H9 (cell line): ENCODE measurements at regions not wholly inside any gene's neighbourhood (a gene's known extent, or its start where the extent isn't known, plus 50 kb on each side); places are given as distances from the start of the nearest gene placed in this dataset.

Source experiments
- DNase-seq: peaks from one replicate; pipeline ENCODE4 v3.0.0-alpha.2; 2017
- H2AFZ ChIP-seq: one replicate; pipeline ENCODE4 v1.6.1; 2013; ENCODE audit warnings: mild to moderate bottlenecking, low read length, control low read depth, moderate library complexity
- H2AK5ac ChIP-seq: 2 replicates; pipeline ENCODE4 v1.6.1; 2013; ENCODE audit warnings: low read length, control low read depth, mixed read lengths; ENCODE audit not compliant: insufficient read length
- H2BK120ac ChIP-seq: one replicate; pipeline ENCODE4 v1.6.1; 2013; ENCODE audit warnings: low read depth, mild to moderate bottlenecking, low read length, control low read depth, inconsistent platforms; ENCODE audit not compliant: poor library complexity, severe bottlenecking
- H2BK12ac ChIP-seq: 2 replicates; pipeline ENCODE4 v1.6.1; 2013; ENCODE audit warnings: low read length, control low read depth, mixed read lengths, low read depth; ENCODE audit not compliant: insufficient read length
- H2BK15ac ChIP-seq: 2 replicates; pipeline ENCODE4 v1.6.1; 2013; ENCODE audit warnings: low read depth, low read length, control low read depth
- H2BK20ac ChIP-seq: one replicate; pipeline ENCODE4 v1.6.1; 2013; ENCODE audit warnings: low read depth, mild to moderate bottlenecking, low read length, control low read depth, inconsistent platforms; ENCODE audit not compliant: poor library complexity, severe bottlenecking
- H2BK5ac ChIP-seq: 2 replicates; pipeline ENCODE4 v1.6.1; 2013; ENCODE audit warnings: low read length, control low read depth, mixed read lengths; ENCODE audit not compliant: insufficient read length
- H3K14ac ChIP-seq: 2 replicates; pipeline ENCODE4 v1.6.1; 2013; ENCODE audit warnings: low read length, control low read depth; ENCODE audit not compliant: insufficient read depth
- H3K18ac ChIP-seq: 2 replicates; pipeline ENCODE4 v1.6.1; 2013; ENCODE audit warnings: low read depth, mild to moderate bottlenecking, mixed read lengths, low read length, control low read depth; ENCODE audit not compliant: insufficient read length
- H3K23ac ChIP-seq: 2 replicates; pipeline ENCODE4 v1.6.1; 2013; ENCODE audit warnings: low read length, control low read depth, mixed read lengths, low read depth; ENCODE audit not compliant: insufficient read length
- H3K23me2 ChIP-seq: 2 replicates; pipeline ENCODE4 v1.6.1; 2013; ENCODE audit warnings: low read depth, mild to moderate bottlenecking, mixed read lengths, low read length, control low read depth; ENCODE audit not compliant: insufficient read length, poor library complexity, severe bottlenecking
- H3K27ac ChIP-seq: 2 replicates; pipeline ENCODE4 v1.5.1; 2013; ENCODE audit warnings: low read length, control low read depth, mixed read lengths, low read depth; ENCODE audit not compliant: insufficient read length
- H3K27me3 ChIP-seq: 2 replicates; pipeline ENCODE4 v1.6.1; 2013; ENCODE audit warnings: low read length, control low read depth, inconsistent platforms; ENCODE audit not compliant: insufficient read depth
- H3K4ac ChIP-seq: 2 replicates; pipeline ENCODE4 v1.6.1; 2013; ENCODE audit warnings: low read depth, mild to moderate bottlenecking, control low read depth, inconsistent platforms, low read length, moderate library complexity
- H3K4me1 ChIP-seq: 2 replicates; pipeline ENCODE4 v1.6.1; 2013; ENCODE audit warnings: low read length, control low read depth, inconsistent platforms; ENCODE audit not compliant: insufficient read depth
- H3K4me2 ChIP-seq: 2 replicates; pipeline ENCODE4 v1.6.1; 2013; ENCODE audit warnings: low read length, control low read depth, mixed read lengths; ENCODE audit not compliant: insufficient read length, insufficient read depth
- H3K56ac ChIP-seq: 2 replicates; pipeline ENCODE4 v1.6.1; 2013; ENCODE audit warnings: low read depth, mild to moderate bottlenecking, mixed read lengths, low read length, control low read depth; ENCODE audit not compliant: insufficient read length
- H3K79me1 ChIP-seq: 2 replicates; pipeline ENCODE4 v1.6.1; 2013; ENCODE audit warnings: low read depth, mild to moderate bottlenecking, moderate library complexity, low read length, control low read depth, inconsistent platforms; ENCODE audit not compliant: insufficient read depth, poor library complexity, severe bottlenecking
- H3K79me2 ChIP-seq: 2 replicates; pipeline ENCODE4 v1.6.1; 2013; ENCODE audit warnings: low read length, control low read depth, inconsistent platforms; ENCODE audit not compliant: insufficient read depth
- H3K9ac ChIP-seq: 2 replicates; pipeline ENCODE4 v1.6.1; 2013; ENCODE audit warnings: low read length, control low read depth, mixed read lengths; ENCODE audit not compliant: insufficient read length; ENCODE audit errors: extremely low read depth
- H3K9me3 ChIP-seq: one replicate; pipeline ENCODE4 v1.6.1; 2013; ENCODE audit warnings: low read depth, low read length, inconsistent platforms; ENCODE audit not compliant: control insufficient read depth
- H3T11ph ChIP-seq: one replicate; pipeline ENCODE4 v1.6.1; 2013; ENCODE audit warnings: mild to moderate bottlenecking, low read length, control low read depth, inconsistent platforms
- H4K20me1 ChIP-seq: one replicate; pipeline ENCODE4 v1.6.1; 2013; ENCODE audit not compliant: control insufficient read depth, insufficient read length, insufficient read depth
- H4K5ac ChIP-seq: 2 replicates; pipeline ENCODE4 v1.6.1; 2013; ENCODE audit warnings: low read depth, mild to moderate bottlenecking, mixed read lengths, low read length, control low read depth; ENCODE audit not compliant: insufficient read length
- H4K8ac ChIP-seq: replicated peaks from 2 replicates; pipeline ENCODE4 v1.6.1; 2013; ENCODE audit warnings: low read length, control low read depth, mixed read lengths, low read depth; ENCODE audit not compliant: insufficient read length
- H4K91ac ChIP-seq: 2 replicates; pipeline ENCODE4 v1.6.1; 2013; ENCODE audit warnings: low read depth, mild to moderate bottlenecking, moderate library complexity, mixed read lengths, low read length, control low read depth; ENCODE audit not compliant: insufficient read length
- H3K27ac Mint-ChIP-seq, 3 experiments: 2 replicates in 2 of 3; 3 replicates in 1 of 3; pipeline ENCODE4 v1.8.0; 2020 to 2021; ENCODE audit warnings: mixed read lengths in 3 of 3, mild to moderate bottlenecking in 1 of 3, moderate library complexity in 1 of 3
- H3K27me3 Mint-ChIP-seq: 2 replicates; pipeline ENCODE4 v1.8.0; 2021; ENCODE audit warnings: low read depth, mild to moderate bottlenecking, moderate library complexity, mixed read lengths
- H3K36me3 Mint-ChIP-seq, 3 experiments: 2 replicates in 2 of 3; 3 replicates in 1 of 3; pipeline ENCODE4 v1.8.0; 2020 to 2021; ENCODE audit warnings: low read depth in 3 of 3, mixed read lengths in 3 of 3; ENCODE audit not compliant: insufficient read depth in 1 of 3
- H3K4me1 Mint-ChIP-seq, 2 experiments: 2 replicates each; pipeline ENCODE4 v1.8.0; 2020; ENCODE audit warnings: mixed read lengths in 2 of 2
- H3K4me3 Mint-ChIP-seq, 2 experiments: 2 replicates in 1 of 2; 3 replicates in 1 of 2; pipeline ENCODE4 v1.8.0; 2020 to 2021; ENCODE audit warnings: mild to moderate bottlenecking in 2 of 2, mixed read lengths in 2 of 2, moderate library complexity in 1 of 2
- H3K9me3 Mint-ChIP-seq, 2 experiments: 2 replicates in 1 of 2; 3 replicates in 1 of 2; pipeline ENCODE4 v1.8.0; 2020; ENCODE audit warnings: mild to moderate bottlenecking in 2 of 2, mixed read lengths in 2 of 2, moderate library complexity in 1 of 2
- CTCF ChIP-seq: fragments of 200-600 bp; sonication (generic); conservative IDR thresholded peaks from 3 replicates; pipeline ENCODE4 v1.8.0; 2021; ENCODE audit warnings: antibody characterized with exemption, mild to moderate bottlenecking
- WGBS: extraction: QIAGEN DNeasy Blood & Tissue Kit; methylation state at CpG from one replicate; pipeline ENCODE4 v1.1.7; 2013; ENCODE audit warnings: missing lambda C conversion rate, low lambda C conversion rate, mixed read lengths; ENCODE audit not compliant: insufficient read length; ENCODE audit errors: extremely low coverage; 5-methylcytosine and 5-hydroxymethylcytosine counted together

GRCh38 chr3:177673112-177673914 is 476.0 kb upstream of the TBL1XR1 start:
- H2BK5ac ChIP-seq, result no peak overlapping the region
- Mint-ChIP-seq H3K27ac (no peak overlapping the region), H3K4me1 (peaks cover 0 to 8% of the 10 kb centered on the region in 2 experiments; a peak in 2 of 4 replicates), H3K4me3 (no peak overlapping the region), H3K27me3 (no peaks in the 10 kb centered on the region), H3K36me3 (no peaks in the 10 kb centered on the region; a peak in 1 of 7 replicates), H3K9me3 (no peaks in the 10 kb centered on the region)
- no peak overlapping the region for H3T11ph ChIP-seq
- no peak overlapping the region for H3K56ac ChIP-seq
- H3K23ac ChIP-seq, result no peak overlapping the region
- H3K23me2 ChIP-seq, result no peaks in the 10 kb centered on the region
- no peak overlapping the region for H2BK15ac ChIP-seq
- WGBS, result no CpG with 5 or more reads among the region's 4 CpGs
- no peak for TF ChIP-seq CTCF
- no peaks in the 10 kb centered on the region for H3K9me3 ChIP-seq
- no peak overlapping the region for H3K9ac ChIP-seq
- H3K4me1 ChIP-seq, result no peaks in the 10 kb centered on the region; the same call in 1 of the 2 replicates
- H2BK120ac ChIP-seq, result no peak overlapping the region
- no peak overlapping the region for H4K91ac ChIP-seq
- no peaks in the 10 kb centered on the region for H3K79me2 ChIP-seq
- no peak overlapping the region for H3K4ac ChIP-seq
- H2BK20ac ChIP-seq, result no peak overlapping the region
- H3K79me1 ChIP-seq, result no peaks in the 10 kb centered on the region
- no peaks in the 10 kb centered on the region for H4K20me1 ChIP-seq
- H2AFZ ChIP-seq, result peak overlapping the region; percentile 48
- no peak overlapping the region for H4K5ac ChIP-seq
- H3K4me2 ChIP-seq, result no peak overlapping the region
- no peak for DNase-seq
- no peaks in the 10 kb centered on the region for H3K27me3 ChIP-seq
- H2AK5ac ChIP-seq, result no peak overlapping the region
- no peak overlapping the region for H3K18ac ChIP-seq
- H3K14ac ChIP-seq, result no peak overlapping the region
- no peak overlapping the region for H3K27ac ChIP-seq
- H2BK12ac ChIP-seq, result no peak overlapping the region
- H4K8ac ChIP-seq, result no peak overlapping the region
